ENCODE measurements at regions not wholly inside any gene's neighbourhood (a gene's known extent, or its start where the extent isn't known, plus 50 kb on each side); places are given as distances from the start of the nearest gene placed in this dataset.

DNA sequence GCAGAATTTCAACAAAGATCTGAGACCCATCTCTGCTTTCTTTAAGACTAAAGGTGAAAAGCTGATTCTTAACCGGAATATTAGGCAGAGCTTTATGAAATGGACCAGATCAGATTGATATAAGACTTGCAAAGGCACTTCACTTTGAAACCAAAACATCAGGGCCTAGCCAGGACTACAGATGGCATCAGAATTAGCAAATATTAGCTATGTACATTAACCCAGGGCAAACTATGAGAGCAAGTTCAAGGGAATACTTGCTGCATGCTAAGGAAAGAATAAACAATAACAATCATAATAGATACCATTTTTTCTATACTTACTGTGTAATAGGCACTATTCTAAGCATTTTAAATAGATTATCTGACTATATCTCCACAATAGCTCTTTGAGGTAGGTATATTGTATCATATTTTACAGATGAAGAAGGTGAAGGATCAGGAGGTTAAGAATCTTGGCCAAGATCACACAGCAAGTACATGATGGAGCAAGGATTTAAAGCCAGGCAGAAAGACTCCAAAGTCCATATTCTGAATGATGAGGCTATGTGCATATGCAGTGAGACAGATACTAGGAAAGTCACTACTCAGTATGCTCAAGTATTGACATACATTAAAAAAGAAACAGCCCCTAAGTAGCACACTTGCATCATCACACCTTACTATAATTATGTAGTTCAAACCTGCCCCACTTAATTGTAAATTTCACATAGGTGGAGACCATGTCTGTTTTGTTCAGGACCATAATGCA lies 209.3 kb upstream of the PKN2 start:
- Histone ChIP-seq H3K9me3 (no peaks in the 10 kb centered on the region), H3K4me3 (ENCODE audit: low read depth, low read length) (no peak overlapping the region), H3K27me3 (replicated peaks; ENCODE audit: control insufficient read depth, insufficient read depth, low read length) (no peaks in the 10 kb centered on the region), H3K4me1 (no peaks in the 10 kb centered on the region), H3K36me3 (ENCODE audit: control insufficient read depth, insufficient read depth, low read length) (no peaks in the 10 kb centered on the region)
- Mint-ChIP-seq H3K36me3 (ENCODE audit: insufficient read depth, unreplicated experiment) (no peaks in the 10 kb centered on the region), H3K4me1 (ENCODE audit: low read depth, unreplicated experiment) (no peaks in the 10 kb centered on the region), H3K27ac (ENCODE audit: unreplicated experiment) (no peak overlapping the region), H3K9me3 (ENCODE audit: unreplicated experiment) (no peaks in the 10 kb centered on the region), H3K4me3 (ENCODE audit: unreplicated experiment) (no peak overlapping the region), H3K27me3 (ENCODE audit: insufficient read depth, unreplicated experiment) (no peaks in the 10 kb centered on the region)
- DNase-seq: no peak
- intact Hi-C loops (cut with micrococcal nuclease; ENCODE audit: unreplicated experiment): no loop called here
- ChIA-PET POLR2A (no interaction called here), CTCF (no interaction called here)
- TF ChIP-seq, protein P1, sequence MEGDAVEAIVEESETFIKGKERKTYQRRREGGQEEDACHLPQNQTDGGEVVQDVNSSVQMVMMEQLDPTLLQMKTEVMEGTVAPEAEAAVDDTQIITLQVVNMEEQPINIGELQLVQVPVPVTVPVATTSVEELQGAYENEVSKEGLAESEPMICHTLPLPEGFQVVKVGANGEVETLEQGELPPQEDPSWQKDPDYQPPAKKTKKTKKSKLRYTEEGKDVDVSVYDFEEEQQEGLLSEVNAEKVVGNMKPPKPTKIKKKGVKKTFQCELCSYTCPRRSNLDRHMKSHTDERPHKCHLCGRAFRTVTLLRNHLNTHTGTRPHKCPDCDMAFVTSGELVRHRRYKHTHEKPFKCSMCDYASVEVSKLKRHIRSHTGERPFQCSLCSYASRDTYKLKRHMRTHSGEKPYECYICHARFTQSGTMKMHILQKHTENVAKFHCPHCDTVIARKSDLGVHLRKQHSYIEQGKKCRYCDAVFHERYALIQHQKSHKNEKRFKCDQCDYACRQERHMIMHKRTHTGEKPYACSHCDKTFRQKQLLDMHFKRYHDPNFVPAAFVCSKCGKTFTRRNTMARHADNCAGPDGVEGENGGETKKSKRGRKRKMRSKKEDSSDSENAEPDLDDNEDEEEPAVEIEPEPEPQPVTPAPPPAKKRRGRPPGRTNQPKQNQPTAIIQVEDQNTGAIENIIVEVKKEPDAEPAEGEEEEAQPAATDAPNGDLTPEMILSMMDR (IDR thresholded peaks at IDR 0.05; ENCODE audit: insufficient read depth in 1 of 2, low read depth in 1 of 2, low read length in 1 of 2, severe bottlenecking in 1 of 2, unreplicated experiment in 1 of 2): no peak
- BruUV-seq (replicated peaks): no TSS peak

DNA sequence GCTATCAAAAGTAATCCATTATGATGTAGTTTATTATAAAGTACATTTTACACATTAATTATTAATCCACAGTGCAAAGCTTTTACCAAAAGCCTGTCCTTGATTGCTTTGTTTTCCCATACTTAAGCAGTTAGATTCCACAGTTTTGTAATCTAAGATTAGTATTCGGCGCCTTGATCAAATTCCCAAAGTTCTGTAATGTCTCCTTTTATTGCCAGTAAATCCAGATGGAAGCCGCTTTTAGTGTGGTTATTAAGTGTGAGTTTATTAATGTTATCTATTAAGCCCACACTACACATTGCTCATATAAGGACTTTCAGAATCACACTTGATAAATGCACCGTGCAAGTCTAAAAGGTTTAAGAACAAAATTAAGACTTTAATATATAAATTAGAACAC lies 199.2 kb upstream of the PKN2 start:
- TF ChIP-seq, protein P1 (IDR thresholded peaks at IDR 0.05; ENCODE audit: insufficient read depth in 1 of 2, low read depth in 1 of 2, low read length in 1 of 2, severe bottlenecking in 1 of 2, unreplicated experiment in 1 of 2): no peak
- Mint-ChIP-seq H3K9me3 (ENCODE audit: unreplicated experiment) (no peaks in the 10 kb centered on the region), H3K27me3 (ENCODE audit: insufficient read depth, unreplicated experiment) (peaks cover 7% of the 10 kb centered on the region), H3K4me3 (ENCODE audit: unreplicated experiment) (no peak overlapping the region), H3K36me3 (ENCODE audit: insufficient read depth, unreplicated experiment) (no peaks in the 10 kb centered on the region), H3K4me1 (ENCODE audit: low read depth, unreplicated experiment) (no peaks in the 10 kb centered on the region), H3K27ac (ENCODE audit: unreplicated experiment) (no peak overlapping the region)
- ChIA-PET POLR2A (no interaction called here), CTCF (no interaction called here)
- intact Hi-C loops (cut with micrococcal nuclease; ENCODE audit: unreplicated experiment): no loop called here
- Histone ChIP-seq H3K9me3 (no peaks in the 10 kb centered on the region), H3K4me3 (ENCODE audit: low read depth, low read length) (no peak overlapping the region), H3K36me3 (ENCODE audit: control insufficient read depth, insufficient read depth, low read length) (no peaks in the 10 kb centered on the region), H3K4me1 (no peaks in the 10 kb centered on the region), H3K27me3 (replicated peaks; ENCODE audit: control insufficient read depth, insufficient read depth, low read length) (no peaks in the 10 kb centered on the region)
- DNase-seq: no peak
- no TSS peak for BruUV-seq (replicated peaks)

DNA sequence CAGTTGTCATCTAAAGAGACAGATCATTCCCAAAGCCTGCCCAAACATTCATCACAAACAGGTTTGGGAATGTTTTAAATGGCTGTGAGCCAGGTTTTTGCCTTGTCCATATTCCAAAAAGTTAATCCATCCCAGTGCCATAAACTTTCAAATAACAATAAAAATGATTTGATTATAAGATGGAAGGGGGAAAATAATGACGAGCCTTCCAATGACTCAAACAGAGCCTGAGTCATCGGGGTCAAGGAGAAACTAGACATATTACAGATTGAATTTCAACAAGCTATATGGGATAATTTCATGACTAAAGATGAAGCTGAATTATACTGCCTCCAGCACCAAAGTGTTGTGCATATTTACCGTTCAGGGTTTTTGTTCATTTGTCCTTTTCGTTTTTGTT lies 195.8 kb upstream of the PKN2 start:
- intact Hi-C loops (cut with micrococcal nuclease; ENCODE audit: unreplicated experiment): no loop called here
- Histone ChIP-seq H3K4me1 (no peaks in the 10 kb centered on the region), H3K9me3 (no peaks in the 10 kb centered on the region), H3K4me3 (ENCODE audit: low read depth, low read length) (no peak overlapping the region), H3K27me3 (replicated peaks; ENCODE audit: control insufficient read depth, insufficient read depth, low read length) (no peaks in the 10 kb centered on the region), H3K36me3 (ENCODE audit: control insufficient read depth, insufficient read depth, low read length) (no peaks in the 10 kb centered on the region)
- Mint-ChIP-seq H3K27me3 (ENCODE audit: insufficient read depth, unreplicated experiment) (peaks cover 5% of the 10 kb centered on the region), H3K9me3 (ENCODE audit: unreplicated experiment) (no peaks in the 10 kb centered on the region), H3K36me3 (ENCODE audit: insufficient read depth, unreplicated experiment) (no peaks in the 10 kb centered on the region), H3K27ac (ENCODE audit: unreplicated experiment) (no peak overlapping the region), H3K4me3 (ENCODE audit: unreplicated experiment) (no peak overlapping the region), H3K4me1 (ENCODE audit: low read depth, unreplicated experiment) (no peaks in the 10 kb centered on the region)
- POLR2A ChIA-PET: no interaction called here
- BruUV-seq (replicated peaks): no TSS peak
- CTCF ChIA-PET: no interaction called here
- no peak for DNase-seq
- TF ChIP-seq, protein P1 (IDR thresholded peaks at IDR 0.05; ENCODE audit: insufficient read depth in 1 of 2, low read depth in 1 of 2, low read length in 1 of 2, severe bottlenecking in 1 of 2, unreplicated experiment in 1 of 2): no peak

All from Caco-2 (cell line).